GM06990 (cell line): ENCODE measurements at regions not wholly inside any gene's neighbourhood (a gene's known extent, or its start where the extent isn't known, plus 50 kb on each side); places are given as distances from the start of the nearest gene placed in this dataset.
"Not testable (repeated sequence)": the region's sequence is repeated elsewhere in the genome, so short reads cannot be mapped to it uniquely, and the experiment has no call there.

Source experiments
- DNase-seq: peaks from one replicate; pipeline ENCODE4 v3.0.0-alpha.2; 2011; ENCODE audit not compliant: insufficient read length; ENCODE audit errors: extremely low read depth
- H3K27me3 ChIP-seq: replicated peaks from 2 replicates; pipeline ENCODE4 v1.6.0; 2011; ENCODE audit warnings: low read length; ENCODE audit not compliant: control insufficient read depth, insufficient read depth
- H3K36me3 ChIP-seq: 2 replicates; pipeline ENCODE4 v1.5.1; 2011; ENCODE audit warnings: low read length; ENCODE audit not compliant: control insufficient read depth, insufficient read depth
- H3K4me3 ChIP-seq: replicated peaks from 2 replicates; pipeline ENCODE4 v1.5.1; 2011; ENCODE audit warnings: low read depth, mild to moderate bottlenecking, control low read depth, low read length
- CTCF ChIP-seq: IDR thresholded peaks from 2 replicates; pipeline ENCODE4 v1.5.1; 2011; ENCODE audit warnings: low read length, control low read depth, mild to moderate bottlenecking, inconsistent platforms; ENCODE audit not compliant: insufficient read depth, poor library complexity, severe bottlenecking

- Histone ChIP-seq H3K36me3 (no peaks in the 10 kb centered on the region), H3K27me3 (no peaks in the 10 kb centered on the region), H3K4me3 (no peak overlapping the region)
- no peak for DNase-seq
- TF ChIP-seq CTCF: no peak
Measured at GRCh38 chr16:63663155-63663554, 1458.7 kb downstream of the CDH11 start.

GRCh38 chr16:63655846-63656245, 1466.0 kb downstream of the CDH11 start:
- no peak for DNase-seq

GRCh38 chr16:63653044-63653839, 1468.6 kb downstream of the CDH11 start:
- DNase-seq: no peak
- no peak for TF ChIP-seq CTCF
- H3K36me3 ChIP-seq: no peaks in the 10 kb centered on the region
- no peaks in the 10 kb centered on the region for H3K27me3 ChIP-seq
- H3K4me3 ChIP-seq: no peak overlapping the region

More at GRCh38 chr16:63655846-63656245, 1466.0 kb downstream of the CDH11 start:
- Histone ChIP-seq H3K27me3 (no peaks in the 10 kb centered on the region), H3K4me3 (no peak overlapping the region), H3K36me3 (no peaks in the 10 kb centered on the region)
- no peak for TF ChIP-seq CTCF

GRCh38 chr16:63652091-63652490, 1469.8 kb downstream of the CDH11 start:
- no peak overlapping the region for H3K4me3 ChIP-seq
- H3K36me3 ChIP-seq: no peaks in the 10 kb centered on the region
- no peak for DNase-seq
- no peak for TF ChIP-seq CTCF
- no peaks in the 10 kb centered on the region for H3K27me3 ChIP-seq

DNA sequence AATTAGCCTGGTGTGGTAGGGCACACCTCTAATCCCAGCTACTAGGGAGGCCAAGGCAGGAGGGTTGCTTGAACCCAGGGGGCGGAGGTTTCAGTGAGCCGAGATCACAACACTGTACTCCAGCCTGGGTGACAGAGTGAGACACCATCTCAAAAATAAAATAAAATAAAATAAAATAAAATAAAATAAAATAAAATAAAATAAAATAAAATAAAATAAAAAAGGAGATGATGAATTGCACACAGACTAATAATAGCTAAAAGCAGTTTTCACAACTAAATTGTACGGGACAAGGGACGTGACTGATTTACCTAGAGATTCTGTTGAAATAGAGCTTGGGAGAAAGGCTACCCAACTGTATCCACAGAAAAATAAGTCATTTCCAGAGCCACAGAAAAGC, 1471.3 kb downstream of the CDH11 start:
- Histone ChIP-seq H3K36me3 (no peaks in the 10 kb centered on the region), H3K4me3 (no peak overlapping the region), H3K27me3 (no peaks in the 10 kb centered on the region)
- no peak for TF ChIP-seq CTCF
- no peak for DNase-seq

DNA sequence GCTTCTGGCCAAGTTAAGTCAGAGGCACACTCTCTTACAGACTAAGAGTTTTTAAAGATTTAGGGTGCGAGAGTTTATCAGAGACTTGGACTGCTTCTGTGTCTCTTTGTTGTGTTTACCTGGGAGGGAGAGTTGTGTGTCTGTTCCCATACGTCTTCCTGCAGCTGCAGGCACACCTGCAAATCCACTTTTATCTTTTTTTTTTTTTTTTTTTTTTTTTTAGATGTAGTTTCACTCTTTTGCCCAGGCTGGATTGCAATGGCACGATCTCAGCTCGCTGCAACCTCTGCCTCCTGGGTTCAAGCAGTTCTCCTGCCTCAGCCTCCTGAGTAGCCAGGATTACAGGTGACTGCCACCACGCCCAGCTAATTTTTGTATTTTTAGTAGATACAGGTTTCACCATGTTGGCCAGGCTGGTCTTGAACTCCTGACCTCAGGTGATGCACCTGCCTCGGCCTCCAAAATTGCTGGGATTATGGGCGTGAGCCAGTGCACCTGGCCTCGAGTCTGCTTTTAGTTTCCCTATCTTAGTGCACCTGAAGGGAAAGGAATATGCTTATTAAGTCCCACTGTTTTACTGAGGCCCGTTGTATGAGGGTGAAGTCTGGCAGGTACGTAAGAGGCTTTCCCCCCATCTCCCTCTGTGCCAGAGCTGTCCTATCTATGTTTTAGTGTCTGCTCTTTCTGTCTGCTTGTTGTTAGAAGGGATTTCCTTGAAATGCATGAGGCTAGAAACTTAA, 1488.0 kb downstream of the CDH11 start:
- not testable (repeated sequence) for DNase-seq, H3K36me3 ChIP-seq, H3K27me3 ChIP-seq, H3K4me3 ChIP-seq
